Stimulated activated CD4-positive, alpha-beta T cell treated with anti-CD3 and anti-CD28 coated beads, Interleukin-1b, Interleukin-23, amount 100 ng/mL, for 24 hours (primary cell): ENCODE measurements at regions not wholly inside any gene's neighbourhood (a gene's known extent, or its start where the extent isn't known, plus 50 kb on each side); places are given as distances from the start of the nearest gene placed in this dataset.

Experiments used
- DNase-seq, 4 experiments: peaks; one replicate each; pipeline ENCODE4 v3.0.0-alpha.2; 2020; ENCODE audit warnings: low read depth in 4 of 4, low spot score in 1 of 4

DNA sequence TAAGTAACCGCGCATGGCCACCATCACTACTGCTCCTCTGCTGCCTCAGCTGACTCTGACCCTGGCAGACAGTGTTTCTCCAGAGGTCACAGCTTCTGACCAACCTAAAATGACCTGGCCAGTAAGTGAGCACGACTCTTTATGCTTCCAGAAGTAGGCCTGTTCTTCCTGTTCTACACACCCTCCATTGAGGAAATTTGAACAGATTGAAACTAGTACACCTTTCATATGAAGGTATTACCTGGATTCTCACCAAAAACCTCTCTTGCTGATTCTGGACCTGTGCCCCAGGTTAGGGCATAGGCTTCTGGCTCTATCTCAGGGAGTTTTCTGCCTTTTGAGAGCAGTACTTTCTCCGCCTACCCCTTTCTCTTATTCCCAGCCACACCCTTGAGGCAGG, 178.4 kb upstream of the FRMD6 start:
- no peak for DNase-seq

DNA sequence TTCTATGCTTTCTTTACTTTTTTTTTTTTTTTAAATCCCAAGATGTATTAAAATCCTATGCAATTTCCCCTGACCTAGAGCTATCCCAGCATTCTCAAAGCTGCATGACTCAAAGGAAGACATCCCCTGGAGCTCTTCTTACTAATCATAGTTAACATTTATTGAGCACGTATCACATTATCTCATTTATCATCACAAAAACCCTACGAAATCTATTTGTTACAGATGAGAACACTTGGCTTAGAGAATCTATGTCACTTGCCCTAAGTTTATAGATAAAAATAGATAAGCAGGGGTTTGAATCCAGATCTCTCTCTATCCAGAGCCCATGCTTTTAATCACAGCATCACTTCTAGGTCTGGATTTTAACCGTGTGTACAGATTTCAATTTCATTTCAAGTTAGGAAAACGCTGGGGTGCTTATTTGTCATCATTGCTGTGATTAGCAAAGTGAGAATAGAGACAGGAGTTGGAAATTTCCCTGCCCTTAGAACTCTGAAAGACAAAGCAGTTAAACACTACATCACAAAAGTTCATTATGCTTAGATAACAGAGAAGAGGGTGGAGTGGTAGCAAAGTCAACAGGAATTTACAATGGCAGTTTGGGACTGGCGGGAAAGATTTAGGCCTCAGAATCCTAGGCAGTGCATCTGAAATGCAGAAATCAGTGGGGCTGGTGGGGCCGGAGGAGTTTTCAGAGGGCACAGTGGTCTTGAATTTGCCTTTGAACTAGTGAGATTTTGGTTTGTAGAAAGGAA, 177.7 kb upstream of the FRMD6 start:
- DNase-seq: no peak

DNA sequence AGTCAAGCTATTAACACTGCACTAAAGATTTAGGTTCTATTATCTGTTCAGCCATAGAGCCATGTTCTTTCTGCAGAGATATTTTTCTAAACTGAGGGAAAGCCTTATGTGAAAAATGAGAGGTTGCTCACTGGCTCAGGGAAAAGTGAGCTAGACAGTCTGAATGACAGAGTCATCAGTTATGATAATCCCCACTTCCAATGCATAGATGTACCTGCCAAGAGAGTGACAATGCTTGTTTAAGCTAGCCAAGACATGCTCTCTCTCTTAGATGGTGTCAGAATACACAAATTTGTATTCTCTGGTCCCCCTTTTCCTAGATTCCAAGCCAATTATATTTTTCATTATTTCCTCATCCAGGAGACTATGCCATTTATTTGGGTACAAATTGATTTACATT, 176.9 kb upstream of the FRMD6 start:
- no peak for DNase-seq

DNA sequence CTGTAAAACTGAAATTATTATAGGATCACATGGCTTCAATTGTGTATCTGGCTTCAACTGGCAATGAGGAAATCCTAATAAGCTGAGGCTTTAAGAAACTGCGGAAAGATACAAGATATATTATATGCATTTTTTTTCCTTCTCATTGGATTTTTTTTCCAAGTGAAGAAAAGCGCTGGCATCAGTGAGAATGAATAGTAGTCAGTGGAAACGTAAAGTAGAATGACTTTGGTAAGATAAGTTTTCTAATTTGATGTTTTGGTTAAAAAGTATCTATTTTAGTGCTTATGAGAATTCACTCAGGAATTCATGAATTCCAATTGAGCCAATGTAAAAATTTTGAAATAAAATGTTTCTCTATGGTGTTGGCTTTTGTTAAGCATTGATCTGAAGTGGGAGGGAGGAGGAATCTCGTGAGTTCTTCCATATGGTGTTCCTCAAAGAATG, 173.5 kb upstream of the FRMD6 start:
- DNase-seq: no peak

DNA sequence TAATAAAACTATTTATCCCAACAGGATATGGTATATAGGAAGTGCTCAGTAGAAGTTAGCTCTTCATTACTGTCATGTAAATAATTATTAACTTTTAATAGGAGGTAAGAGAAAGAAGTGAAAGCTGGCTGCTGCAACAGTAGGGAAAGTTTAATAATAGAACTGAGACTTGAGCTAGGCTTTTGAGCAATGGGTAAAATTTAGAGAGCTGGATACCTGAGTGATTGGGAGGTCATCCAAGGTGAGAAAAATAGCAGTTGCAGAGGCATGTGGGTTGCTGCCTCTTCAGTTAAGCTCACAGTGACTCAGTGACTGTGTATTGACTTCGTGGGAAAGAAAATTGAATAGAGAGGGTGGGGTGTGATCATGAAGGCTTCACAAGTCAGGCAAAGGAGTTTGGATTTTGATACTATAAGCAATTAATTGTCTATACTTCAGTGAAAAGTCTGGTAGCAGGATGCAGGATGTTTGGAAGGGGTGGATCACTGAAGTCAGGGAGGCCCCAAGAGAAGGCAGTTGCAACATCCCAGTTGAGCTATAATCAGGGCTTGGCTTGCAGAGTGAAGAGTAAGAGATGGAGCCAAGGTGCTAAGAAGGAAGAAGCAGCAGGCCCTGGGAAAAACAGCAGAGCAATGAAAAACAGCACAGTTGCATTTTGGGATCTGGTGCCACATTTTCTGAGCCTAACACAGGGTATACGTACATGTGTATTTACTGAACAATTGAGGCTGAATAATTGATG, 172.0 kb upstream of the FRMD6 start:
- DNase-seq: no peak

DNA sequence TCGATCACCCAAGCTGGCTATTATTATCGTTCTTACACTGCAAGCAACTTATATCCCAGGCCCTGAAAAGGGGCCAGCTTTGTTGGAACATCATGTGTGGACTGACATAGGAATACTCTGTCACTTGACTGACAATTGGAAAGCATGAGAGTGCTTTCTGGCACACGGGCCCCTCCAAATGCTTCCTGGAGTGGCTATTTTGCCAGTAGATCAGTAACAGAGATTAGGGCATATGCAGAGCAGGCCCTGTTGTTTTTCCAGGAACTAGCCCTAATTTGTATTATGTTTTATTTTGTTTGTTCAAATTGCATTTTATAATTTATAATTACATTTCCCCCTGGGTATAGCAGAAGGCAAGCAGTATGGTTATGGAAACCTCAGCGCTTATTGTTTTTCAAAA, 170.1 kb upstream of the FRMD6 start:
- no peak for DNase-seq

DNA sequence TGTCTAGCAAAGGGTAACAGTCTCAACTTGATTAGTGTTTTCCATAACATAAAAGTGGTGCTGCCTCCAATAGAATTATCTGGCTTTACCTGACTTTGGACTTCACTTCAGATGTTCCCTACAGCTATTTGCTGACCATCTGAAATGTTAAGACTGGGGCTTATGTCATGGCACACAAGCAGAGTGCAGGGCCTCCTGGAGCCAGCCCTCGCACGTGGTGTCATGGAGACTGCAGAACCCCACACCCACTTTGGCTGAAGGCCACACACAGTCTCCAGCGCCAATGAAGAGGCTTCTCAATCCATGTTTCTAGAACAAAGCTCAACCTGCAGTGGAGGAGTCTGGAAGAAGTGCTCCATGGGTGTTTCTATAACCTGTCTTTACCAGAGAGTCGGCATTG, 169.6 kb upstream of the FRMD6 start:
- no peak for DNase-seq

DNA sequence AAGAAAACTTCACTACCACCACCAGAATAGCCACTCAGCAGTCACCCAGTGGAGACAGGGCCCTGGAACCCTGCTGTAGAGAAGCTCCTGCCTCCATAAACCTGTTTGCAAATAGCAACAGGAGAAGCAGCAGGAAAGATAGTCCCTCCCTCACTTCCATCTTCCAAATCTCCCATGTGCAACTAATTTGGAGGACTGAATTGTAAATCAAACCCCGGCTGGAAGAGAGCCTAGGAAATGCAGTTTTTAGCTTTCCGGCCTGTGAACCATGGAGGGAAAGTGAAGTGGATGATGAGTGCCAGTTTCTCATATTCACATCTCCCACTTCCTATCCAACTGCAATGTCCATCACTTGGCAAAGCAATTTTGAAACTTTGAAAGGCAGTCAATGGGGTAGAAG, 167.2 kb upstream of the FRMD6 start:
- DNase-seq: no peak

DNA sequence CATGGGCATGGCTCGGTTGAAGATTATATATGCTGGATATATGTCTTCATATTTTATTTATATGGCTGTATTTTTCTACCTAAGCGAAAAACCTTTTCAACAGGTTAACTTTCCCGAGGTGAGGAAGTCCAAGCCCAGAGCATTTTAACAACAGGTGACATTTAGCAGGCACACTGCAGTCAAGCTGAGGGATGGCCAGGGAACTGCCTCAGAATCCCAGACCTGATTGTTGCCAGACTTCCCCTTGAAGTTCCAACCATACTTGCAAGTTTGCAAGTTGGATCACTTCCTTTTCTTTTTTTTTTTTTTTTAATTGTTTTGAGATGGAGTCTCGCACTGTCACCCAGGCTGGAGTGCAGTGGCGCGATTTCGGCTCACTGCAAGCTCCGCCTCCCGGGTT, 166.0 kb upstream of the FRMD6 start:
- DNase-seq: no peak

DNA sequence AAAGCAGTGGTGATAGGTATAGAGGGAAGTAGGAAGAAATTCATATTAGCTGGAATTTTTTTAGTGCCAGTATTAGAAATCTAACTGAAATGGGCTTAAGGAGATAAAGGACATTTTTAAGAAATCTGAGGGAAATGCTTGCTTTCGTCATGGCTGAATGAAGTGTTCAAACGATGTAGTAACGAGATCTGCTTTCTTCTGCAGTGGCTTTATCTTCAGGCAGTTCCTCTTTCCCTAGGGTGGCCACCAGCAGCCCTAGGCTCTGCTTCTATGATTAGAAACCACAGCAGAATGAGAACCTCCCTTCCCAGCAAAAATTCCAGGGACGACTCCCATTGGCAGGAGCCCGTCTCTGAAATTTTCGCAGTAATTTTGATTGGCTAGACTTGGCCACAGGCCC, 163.9 kb upstream of the FRMD6 start:
- no peak for DNase-seq

DNA sequence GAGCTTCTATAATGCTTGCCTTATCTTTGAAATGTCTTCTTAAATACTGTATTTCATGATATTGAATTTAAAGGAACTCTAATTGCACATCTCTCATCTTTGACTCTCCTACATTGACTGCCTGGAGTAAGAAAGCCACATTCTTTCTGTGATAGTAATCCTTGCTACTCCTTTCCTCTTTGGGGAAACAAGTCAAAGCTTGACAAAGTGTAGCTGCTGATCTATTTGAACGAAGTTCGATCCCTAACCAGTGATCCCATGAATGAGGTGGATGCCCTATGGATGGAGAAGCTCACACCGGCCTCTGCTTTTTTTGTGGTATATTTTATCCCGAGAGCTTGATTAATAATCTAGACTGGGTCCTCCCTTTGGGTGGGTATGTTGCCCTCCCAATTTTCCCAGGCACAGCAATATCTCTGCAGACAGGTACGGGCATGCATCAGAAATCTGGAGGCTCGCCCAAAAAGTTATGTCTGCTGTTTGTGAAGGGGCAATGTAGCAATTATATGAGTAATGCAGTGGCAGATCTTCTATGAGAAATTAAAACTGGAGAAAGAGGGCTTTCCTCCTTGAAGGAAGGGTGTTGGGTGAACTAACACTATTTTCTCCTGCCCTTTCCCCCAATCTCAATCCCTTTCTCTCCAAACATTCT, 163.0 kb upstream of the FRMD6 start:
- no peak for DNase-seq

DNA sequence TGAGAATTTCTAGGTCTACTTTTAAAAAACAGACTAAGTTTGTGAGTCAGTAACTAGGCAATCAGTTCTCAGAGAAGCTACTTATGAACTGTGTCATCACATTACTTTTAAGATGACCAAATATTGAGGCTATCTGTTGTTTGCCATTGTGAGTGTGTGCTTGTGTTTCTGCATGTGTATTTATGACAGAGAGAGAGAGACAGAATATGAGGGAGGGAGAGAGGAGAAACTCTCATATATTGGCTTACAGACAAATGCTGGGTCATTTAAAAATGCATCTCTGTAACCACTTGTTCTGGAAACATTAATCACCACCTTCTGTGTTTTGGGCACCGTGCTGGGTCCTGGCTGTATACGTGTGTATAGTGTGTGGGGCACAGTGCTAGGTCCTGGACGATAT, 161.5 kb upstream of the FRMD6 start:
- DNase-seq: no peak

DNA sequence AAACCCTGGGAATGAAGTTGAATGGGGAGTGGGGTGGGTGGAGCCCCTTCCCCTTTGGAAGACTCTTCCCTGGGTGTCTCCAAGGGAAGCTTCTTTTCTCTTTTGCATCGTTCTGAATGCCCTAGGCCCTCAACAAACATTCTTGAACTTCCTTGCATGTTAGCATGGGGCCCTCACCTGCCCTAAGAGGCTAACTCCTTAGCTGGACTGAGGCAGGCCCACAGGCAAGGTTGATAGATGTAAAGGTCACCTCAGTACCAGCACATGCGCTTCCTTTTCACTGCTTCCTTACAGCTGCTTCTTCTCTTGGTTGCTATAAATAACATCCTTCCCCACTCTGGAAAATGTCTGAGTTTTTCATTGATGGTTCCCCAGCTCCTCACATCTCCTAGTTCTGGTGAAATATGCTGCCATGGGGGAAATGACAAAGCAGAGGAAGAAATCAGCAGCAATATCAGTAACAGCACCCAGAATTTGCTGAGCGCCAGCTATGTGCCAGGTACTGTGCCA, 160.6 kb upstream of the FRMD6 start:
- DNase-seq: no peak

DNA sequence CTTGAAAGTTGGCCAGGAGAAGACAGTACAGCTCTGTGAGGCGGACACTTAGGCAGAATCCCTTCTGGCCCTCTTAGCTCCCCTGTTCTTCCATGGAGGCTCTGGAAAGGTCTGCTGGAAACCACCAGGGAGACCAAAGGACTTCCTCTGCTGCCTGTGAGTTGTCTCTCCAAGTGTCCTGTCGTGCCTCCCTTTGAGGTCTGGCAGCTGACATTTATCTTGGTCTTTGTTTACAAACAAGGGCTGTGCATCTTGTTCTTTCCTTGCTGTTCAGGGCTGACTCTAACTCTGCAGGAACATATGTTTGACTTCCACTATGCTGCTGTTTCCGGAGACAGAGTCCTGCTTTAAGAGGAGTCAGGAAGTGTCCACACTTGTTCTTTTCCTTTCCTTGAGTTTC, 159.9 kb upstream of the FRMD6 start:
- DNase-seq: no peak

DNA sequence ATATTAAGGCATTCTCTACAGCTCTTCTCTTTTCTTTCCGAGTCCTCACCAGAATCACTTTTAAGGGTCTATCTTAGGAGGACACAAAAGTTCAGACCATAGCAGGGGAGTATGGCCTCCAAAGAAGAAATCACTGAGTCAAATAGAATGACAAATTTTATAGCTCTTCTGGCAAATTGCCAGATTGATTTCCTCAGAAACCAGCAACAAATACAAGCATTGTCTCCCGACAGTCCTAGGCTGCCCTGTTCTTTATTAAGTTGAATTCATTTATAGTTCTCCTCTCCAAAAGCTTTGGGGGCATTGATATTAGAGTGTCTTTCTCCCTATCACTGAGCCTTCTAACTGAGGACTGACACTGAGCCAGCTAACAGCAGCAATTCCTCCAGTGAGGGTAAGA, 156.4 kb upstream of the FRMD6 start:
- DNase-seq: no peak

DNA sequence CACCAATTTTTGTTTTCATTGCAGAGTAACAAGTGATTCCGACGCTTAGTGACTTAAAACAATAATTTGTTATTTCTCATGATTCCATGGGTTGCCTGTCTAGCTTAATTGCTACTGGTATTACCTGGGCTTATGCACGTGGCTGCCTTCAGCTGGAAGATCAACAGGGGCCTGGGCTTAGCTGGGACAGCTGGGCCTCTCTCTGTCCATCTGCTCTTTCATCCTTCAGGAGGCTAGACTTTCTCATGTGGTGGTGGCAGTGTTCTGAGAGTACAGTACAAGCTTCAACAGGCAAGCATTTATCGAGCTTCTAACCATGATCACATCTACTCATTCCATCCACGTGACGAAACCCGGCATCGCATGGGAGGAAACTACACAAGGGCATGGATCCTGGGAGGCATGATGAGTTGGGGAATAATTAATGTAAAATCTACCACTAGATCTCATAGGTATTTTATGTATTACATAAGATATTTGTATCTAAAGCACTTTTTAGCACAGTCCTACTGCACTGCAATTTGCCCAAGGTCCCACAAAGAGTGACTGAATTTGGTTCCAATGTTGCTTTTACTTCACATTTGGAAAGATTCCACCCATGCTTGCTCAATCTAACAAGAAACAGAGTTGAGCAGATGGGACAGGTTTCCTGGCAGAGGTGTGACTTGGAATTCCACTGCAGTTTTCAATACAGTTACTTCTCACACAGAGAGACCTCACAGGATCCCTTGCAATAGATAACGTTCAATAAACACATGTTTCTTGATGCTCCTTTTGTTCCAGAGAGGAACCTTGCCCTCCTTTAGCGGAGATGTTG, 153.1 kb upstream of the FRMD6 start:
- no peak for DNase-seq

DNA sequence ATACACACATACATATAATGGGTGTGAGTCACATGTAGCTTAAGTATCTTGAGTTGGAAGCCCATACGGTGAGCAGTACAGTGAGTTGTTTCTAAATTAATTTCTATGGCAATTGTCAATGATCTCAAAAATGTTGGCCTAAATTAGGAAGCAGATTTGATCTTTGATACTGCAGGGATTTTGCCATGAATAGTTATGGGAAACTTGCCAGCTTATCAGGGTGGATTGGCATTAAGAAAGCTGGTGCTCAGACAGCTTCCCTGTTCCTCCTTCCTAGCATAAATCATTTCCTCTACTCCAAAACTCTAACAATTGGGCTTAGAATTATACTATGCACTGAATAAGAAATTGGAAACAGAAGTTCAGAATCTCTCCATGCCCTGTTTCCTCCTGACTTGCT, 150.9 kb upstream of the FRMD6 start:
- DNase-seq: no peak

DNA sequence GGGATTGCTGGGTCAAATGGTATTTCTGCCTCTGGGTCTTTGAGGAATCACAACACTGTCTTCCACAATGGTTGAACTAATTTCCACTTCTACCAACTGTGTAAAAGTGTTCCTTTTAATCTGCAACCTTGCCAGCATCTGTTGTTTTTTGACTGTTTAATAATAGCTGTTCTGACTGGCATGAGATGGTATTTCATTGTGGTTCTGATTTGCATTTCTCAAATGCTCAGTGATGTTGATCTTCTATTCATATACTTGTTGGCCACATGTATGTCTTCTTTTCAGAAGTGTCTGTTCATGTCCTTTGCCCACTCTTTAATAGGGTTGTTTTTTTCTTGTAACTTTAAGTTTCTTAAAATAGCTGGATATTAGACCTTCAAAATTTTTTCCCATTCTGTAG, 150.0 kb upstream of the FRMD6 start:
- no peak for DNase-seq

DNA sequence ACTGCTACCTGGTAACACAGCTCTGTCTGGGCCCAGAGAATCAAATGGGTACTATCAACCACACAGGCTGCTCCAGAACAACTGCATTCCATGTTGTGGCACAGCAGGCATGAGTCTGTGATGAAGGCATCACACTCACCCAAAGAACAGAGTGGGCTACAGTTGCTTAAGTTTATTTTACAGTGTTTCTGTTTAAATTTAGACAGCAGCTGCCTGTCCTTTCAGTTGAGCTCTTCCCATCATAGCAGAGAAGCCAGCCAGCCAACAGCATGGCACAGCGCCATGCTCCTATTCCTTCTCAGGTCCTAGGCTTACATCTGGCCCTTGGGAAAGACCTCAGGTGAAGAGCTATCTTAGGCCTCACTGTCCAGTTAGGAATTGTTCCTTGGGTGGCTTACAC, 147.0 kb upstream of the FRMD6 start:
- no peak for DNase-seq

DNA sequence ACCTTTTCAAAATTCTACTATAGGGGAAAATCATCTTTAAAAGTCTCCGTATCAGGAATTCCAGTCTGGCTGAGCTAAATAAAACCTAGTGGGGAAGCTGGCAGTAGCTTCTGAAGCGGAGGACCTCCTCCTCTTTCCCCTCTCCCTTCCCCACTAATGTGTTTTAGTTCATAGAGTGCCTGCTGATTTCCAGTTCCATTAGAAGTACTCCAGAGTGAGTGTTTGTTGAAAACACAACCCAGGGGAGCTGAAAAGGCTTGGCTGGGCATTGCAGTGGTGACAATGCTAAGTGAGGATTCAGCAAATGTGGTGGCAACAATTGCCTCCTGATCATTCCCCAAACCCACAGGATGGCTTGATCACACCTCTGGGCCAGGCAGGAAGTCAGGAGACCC, 144.2 kb upstream of the FRMD6 start:
- no peak for DNase-seq

DNA sequence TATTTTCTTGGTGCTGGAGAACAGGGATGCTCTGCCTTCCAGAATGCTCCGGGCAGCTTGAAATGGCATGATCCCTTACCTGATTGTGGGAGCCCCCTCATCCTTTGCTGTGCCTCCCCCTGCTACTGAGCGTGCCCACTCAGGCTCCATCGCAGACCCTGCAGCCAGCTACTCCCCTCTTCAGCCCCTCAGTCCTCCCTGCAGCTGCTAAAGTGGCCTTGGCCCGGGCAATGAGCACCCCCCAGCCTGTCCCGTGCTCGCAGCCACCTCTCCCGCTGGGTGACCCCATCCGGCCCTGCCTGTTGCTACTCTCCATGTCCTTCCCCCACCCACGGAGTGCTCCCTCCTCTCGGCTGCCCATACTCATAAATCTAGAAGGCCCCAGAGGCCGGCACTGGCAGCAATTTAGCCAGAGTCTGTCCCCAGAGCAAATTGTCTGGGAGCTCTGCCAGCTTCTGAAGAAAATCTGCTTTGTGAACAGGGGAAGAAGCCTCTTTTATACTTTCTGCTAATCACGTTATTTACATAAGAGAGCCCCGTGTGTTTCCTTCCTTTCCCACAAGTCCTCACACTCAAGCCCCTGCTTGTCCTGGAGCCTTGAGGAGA, 143.7 kb upstream of the FRMD6 start:
- DNase-seq: no peak
